Nephron progenitor cell (in vitro differentiated cells): ENCODE measurements at regions not wholly inside any gene's neighbourhood (a gene's known extent, or its start where the extent isn't known, plus 50 kb on each side); places are given as distances from the start of the nearest gene placed in this dataset.
A peak's percentile ranks its signal among the peaks of the same experiment; 100 is the strongest.

Source experiments
- DNase-seq: peaks from one replicate; pipeline ENCODE4 v3.0.0; 2021
- H3K27ac Mint-ChIP-seq: 2 replicates; pipeline ENCODE4 v1.8.0; 2021; ENCODE audit warnings: mild to moderate bottlenecking, moderate library complexity, mixed read lengths
- H3K27me3 Mint-ChIP-seq: 2 replicates; pipeline ENCODE4 v1.8.0; 2021; ENCODE audit warnings: mild to moderate bottlenecking, low read depth, mixed read lengths; ENCODE audit not compliant: poor library complexity
- H3K36me3 Mint-ChIP-seq: 2 replicates; pipeline ENCODE4 v1.8.0; 2021; ENCODE audit warnings: low read depth, mixed read lengths
- H3K4me1 Mint-ChIP-seq: 2 replicates; pipeline ENCODE4 v1.8.0; 2021; ENCODE audit warnings: mixed read lengths
- H3K4me3 Mint-ChIP-seq: 2 replicates; pipeline ENCODE4 v1.8.0; 2021; ENCODE audit warnings: mild to moderate bottlenecking, moderate library complexity, mixed read lengths
- H3K9me3 Mint-ChIP-seq: 2 replicates; pipeline ENCODE4 v1.8.0; 2021; ENCODE audit warnings: mild to moderate bottlenecking, moderate library complexity, mixed read lengths
- TF ChIP-seq, protein P1 (sequence below): fragments of 200-600 bp; sonication (generic); IDR thresholded peaks from 2 replicates; pipeline ENCODE4 v1.5.0; 2021; ENCODE audit warnings: antibody characterized with exemption

DNA sequence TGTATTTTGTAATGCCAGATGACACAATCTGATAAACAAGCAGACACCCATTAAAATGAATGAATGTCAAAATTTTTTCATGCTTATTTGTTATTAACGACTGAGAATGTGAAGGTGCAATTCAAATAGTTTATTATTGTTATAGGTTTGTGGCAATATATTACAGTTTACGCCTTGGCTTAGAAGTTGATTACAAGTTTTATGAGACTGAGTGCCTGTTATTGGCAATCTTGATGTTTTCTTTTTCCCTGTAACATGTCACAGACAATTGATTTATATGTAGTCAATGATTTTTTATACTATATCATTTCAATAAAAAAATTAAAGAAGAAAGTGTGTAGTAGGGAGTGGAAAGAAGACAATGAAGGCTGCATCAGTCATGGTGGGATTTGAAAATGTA, 144.1 kb upstream of the EEF1E1 start:
- peaks cover 24% of the 10 kb centered on the region for H3K4me1 Mint-ChIP-seq
- no peaks in the 10 kb centered on the region for H3K27me3 Mint-ChIP-seq
- H3K36me3 Mint-ChIP-seq = no peaks in the 10 kb centered on the region
- TF ChIP-seq, protein P1, sequence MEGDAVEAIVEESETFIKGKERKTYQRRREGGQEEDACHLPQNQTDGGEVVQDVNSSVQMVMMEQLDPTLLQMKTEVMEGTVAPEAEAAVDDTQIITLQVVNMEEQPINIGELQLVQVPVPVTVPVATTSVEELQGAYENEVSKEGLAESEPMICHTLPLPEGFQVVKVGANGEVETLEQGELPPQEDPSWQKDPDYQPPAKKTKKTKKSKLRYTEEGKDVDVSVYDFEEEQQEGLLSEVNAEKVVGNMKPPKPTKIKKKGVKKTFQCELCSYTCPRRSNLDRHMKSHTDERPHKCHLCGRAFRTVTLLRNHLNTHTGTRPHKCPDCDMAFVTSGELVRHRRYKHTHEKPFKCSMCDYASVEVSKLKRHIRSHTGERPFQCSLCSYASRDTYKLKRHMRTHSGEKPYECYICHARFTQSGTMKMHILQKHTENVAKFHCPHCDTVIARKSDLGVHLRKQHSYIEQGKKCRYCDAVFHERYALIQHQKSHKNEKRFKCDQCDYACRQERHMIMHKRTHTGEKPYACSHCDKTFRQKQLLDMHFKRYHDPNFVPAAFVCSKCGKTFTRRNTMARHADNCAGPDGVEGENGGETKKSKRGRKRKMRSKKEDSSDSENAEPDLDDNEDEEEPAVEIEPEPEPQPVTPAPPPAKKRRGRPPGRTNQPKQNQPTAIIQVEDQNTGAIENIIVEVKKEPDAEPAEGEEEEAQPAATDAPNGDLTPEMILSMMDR = no peak
- H3K4me3 Mint-ChIP-seq = no peak overlapping the region
- peaks cover 4% of the 10 kb centered on the region for H3K9me3 Mint-ChIP-seq
- no peak overlapping the region for H3K27ac Mint-ChIP-seq
- DNase-seq = no peak

DNA sequence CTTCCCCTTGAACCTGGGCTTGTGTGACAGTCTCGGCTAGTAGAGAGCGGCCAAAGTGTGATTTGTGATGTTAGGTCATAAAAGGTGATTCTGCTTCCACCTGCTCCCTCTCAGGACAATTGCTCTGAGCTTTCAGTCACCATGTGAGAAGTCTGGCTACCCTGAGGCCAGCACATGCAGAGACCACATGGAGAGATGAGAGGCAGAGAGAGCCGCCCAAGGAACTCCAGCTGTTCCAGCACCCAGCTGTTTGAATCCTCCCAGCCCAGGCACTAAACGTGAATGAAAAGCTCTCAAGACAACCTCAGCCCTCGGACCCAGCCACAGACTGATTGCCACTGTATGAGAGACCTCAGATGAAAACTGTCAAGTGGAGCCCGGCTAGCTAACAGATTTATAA, 143.4 kb upstream of the EEF1E1 start:
- TF ChIP-seq, protein P1 = no peak
- H3K36me3 Mint-ChIP-seq = no peaks in the 10 kb centered on the region
- no peaks in the 10 kb centered on the region for H3K27me3 Mint-ChIP-seq
- H3K4me1 Mint-ChIP-seq = peaks cover 24% of the 10 kb centered on the region
- H3K9me3 Mint-ChIP-seq = peaks cover 4% of the 10 kb centered on the region
- no peak for DNase-seq
- no peak overlapping the region for H3K4me3 Mint-ChIP-seq
- H3K27ac Mint-ChIP-seq = no peak overlapping the region

DNA sequence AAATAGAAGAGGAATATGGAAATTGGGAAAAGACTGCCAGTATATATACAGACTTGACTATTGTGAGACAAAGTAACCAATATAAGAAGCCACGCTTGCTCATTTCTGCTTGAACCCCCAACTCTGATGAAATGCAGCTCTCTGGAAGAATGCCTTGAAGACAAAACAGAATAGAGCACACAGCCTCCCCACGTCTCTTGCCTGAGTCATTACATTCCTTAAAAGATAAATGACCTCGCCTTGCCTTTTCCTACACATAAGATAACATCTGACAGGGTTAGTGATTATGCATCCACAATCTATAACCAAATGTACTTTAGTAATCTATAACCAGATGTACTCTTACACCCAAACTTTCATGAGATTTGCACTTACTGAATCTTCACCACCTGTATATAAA, 141.1 kb upstream of the EEF1E1 start:
- no peaks in the 10 kb centered on the region for H3K9me3 Mint-ChIP-seq
- no peaks in the 10 kb centered on the region for H3K36me3 Mint-ChIP-seq
- H3K27me3 Mint-ChIP-seq = no peaks in the 10 kb centered on the region
- DNase-seq = no peak
- TF ChIP-seq, protein P1 = no peak
- H3K4me1 Mint-ChIP-seq = peaks cover 46% of the 10 kb centered on the region
- H3K27ac Mint-ChIP-seq = no peak overlapping the region
- no peak overlapping the region for H3K4me3 Mint-ChIP-seq

DNA sequence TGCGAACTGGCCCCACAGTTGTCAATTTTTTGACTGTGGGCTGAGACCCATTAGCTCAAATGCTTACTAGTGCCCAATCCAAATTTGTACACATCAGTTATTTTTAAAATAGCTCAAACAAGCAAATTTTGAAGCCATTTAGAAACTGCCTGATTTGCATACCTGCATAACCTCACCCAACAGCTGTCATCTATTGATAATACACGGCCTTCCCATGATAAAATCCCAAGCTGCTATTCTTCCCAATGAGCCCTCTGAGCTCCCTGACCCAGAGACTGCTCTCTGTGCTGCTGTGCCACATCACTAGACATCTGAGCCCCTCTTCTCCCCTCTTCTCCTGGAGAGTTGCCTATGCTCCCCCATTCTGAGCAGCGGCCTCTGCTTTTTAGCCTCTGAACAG, 140.5 kb upstream of the EEF1E1 start:
- no peaks in the 10 kb centered on the region for H3K27me3 Mint-ChIP-seq
- TF ChIP-seq, protein P1 = no peak
- DNase-seq = no peak
- no peaks in the 10 kb centered on the region for H3K9me3 Mint-ChIP-seq
- peak overlapping the region; percentile 74 for H3K27ac Mint-ChIP-seq
- no peaks in the 10 kb centered on the region for H3K36me3 Mint-ChIP-seq
- H3K4me3 Mint-ChIP-seq = no peak overlapping the region
- H3K4me1 Mint-ChIP-seq = peaks cover 51% of the 10 kb centered on the region

DNA sequence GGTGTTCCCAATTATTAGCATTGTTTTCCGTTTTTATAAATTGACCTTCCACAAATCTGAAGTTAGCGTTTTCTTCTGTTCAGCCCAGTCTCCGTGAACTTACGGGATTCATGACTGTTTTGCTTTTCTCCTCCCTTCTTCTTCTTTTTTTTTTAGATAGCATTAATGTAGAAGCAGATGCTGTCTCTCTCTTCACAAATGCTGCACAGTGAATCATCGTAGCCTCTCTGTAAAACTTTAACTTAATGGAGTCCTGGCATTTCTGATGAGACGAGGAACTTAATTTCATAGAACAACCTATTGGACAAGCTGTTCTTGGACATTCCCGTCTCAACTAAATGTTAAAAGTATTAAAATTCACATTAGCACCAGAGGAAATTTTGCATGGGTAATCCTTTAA, 138.0 kb upstream of the EEF1E1 start:
- Mint-ChIP-seq H3K27ac (peak overlapping the region; percentile 3), H3K9me3 (no peaks in the 10 kb centered on the region), H3K4me3 (no peak overlapping the region), H3K4me1 (peaks cover 47% of the 10 kb centered on the region), H3K36me3 (no peaks in the 10 kb centered on the region), H3K27me3 (peaks cover 3% of the 10 kb centered on the region)
- DNase-seq = no peak
- TF ChIP-seq, protein P1 = no peak

DNA sequence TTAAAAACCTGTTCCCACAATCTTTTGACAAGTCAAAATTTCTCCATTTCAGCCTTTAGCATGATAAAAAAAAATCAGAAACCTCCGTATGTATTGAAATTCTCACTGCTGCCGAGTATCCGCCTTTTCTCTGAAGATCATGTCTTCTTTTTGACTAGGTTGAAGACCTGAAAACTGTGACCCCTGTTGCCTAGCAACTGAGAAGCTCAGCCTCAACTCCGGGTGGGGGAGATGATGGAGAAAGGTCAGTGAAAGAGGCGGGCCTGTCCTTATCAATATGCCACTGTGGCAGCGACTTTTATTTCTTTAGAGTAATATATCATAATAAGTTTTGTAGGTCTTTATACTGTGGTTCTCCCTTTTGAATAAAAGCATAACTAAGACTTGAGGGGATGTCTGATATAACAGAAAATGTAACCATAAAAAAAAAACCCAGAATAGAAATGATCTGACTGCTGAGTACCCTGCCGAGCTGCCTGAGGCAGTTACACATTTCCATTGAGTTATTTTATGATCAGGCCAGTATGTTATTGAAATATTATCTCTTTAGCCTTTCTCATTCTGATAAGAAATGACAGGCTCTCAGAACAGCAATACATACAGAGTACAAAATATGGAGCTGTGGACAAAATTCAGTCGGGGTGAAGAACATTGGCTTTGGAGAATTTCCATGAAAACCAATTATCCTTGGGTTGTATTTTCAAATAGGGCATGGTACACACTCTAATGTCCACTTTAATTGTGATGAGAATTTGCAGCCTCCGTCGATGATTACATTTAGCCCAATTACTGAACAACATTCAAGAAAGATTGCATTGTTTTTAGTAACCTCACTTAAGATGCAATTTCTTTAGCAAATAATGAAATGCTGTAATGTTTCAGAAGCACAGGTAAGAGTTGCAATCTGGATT, 136.7 kb upstream of the EEF1E1 start:
- peaks cover 8% of the 10 kb centered on the region for H3K27me3 Mint-ChIP-seq
- H3K36me3 Mint-ChIP-seq = no peaks in the 10 kb centered on the region
- no peak overlapping the region for H3K4me3 Mint-ChIP-seq
- no peaks in the 10 kb centered on the region for H3K9me3 Mint-ChIP-seq
- H3K27ac Mint-ChIP-seq = peak overlapping the region; percentile 30
- TF ChIP-seq, protein P1 = no peak
- peak; percentile 11 for DNase-seq
- peaks cover 49% of the 10 kb centered on the region for H3K4me1 Mint-ChIP-seq
